Fibroblast of the aortic adventitia (primary cell): ENCODE measurements at regions not wholly inside any gene's neighbourhood (a gene's known extent, or its start where the extent isn't known, plus 50 kb on each side); places are given as distances from the start of the nearest gene placed in this dataset.

ENCODE experiments used
- DNase-seq: peaks from one replicate; pipeline ENCODE4 v3.0.0-alpha.2; 2010; ENCODE audit warnings: low read depth
- H3K4me3 ChIP-seq: 2 replicates; pipeline ENCODE4 v1.5.1; 2011; ENCODE audit warnings: low read depth, mild to moderate bottlenecking, control low read depth, low read length, moderate library complexity
- CTCF ChIP-seq: IDR thresholded peaks from 2 replicates; pipeline ENCODE4 v1.5.1; 2011; ENCODE audit warnings: mild to moderate bottlenecking, low read length, control low read depth, inconsistent platforms; ENCODE audit not compliant: insufficient read depth

DNA sequence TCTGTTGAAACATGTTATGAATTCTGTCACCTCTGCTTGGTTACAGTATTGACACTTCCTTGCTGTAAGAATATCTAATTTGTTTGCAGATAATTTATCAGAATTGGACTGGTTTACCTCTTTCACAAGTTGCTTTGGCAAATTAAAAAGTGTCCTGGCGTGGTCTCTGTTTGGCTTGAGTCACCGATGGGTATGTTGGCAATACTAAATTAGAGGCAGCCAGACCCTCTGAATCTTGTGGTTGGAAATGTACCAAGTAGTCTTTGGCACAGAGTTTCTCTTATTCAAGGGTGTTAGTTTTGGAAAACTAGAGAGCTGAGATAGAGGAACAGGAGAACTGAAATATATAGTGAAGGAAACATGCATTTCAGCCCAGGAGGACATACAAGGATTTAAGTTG is 521.1 kb upstream of the MGAT4C start:
- H3K4me3 ChIP-seq, result no peak overlapping the region
- TF ChIP-seq CTCF, result no peak
- peak; percentile 86 for DNase-seq

DNA sequence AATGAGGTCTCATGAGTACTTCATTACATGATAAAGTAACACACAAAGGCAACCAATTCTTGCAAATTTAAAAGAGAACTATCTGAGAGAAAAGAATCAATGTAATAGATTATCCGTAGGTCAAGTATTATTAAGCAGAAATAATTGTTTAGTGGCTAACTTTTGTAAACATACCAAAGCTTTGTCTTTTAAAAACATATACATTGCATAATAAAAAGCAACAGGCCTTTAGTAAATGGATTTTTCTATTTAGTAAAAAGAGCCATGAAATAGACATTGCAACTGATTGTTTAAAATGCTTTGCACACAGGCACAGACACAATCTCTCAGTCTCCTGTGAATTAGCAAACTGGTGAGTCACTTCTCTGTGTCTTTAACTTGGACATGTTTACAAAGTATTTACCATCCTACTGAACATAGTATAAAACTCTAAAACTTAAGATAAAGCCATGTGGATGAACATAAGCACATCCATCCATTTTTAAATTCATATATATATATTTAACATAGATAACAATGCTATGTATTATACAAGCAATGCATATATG is 518.7 kb upstream of the MGAT4C start:
- TF ChIP-seq CTCF, result no peak
- H3K4me3 ChIP-seq, result no peak overlapping the region
- peak; percentile 43 for DNase-seq

DNA sequence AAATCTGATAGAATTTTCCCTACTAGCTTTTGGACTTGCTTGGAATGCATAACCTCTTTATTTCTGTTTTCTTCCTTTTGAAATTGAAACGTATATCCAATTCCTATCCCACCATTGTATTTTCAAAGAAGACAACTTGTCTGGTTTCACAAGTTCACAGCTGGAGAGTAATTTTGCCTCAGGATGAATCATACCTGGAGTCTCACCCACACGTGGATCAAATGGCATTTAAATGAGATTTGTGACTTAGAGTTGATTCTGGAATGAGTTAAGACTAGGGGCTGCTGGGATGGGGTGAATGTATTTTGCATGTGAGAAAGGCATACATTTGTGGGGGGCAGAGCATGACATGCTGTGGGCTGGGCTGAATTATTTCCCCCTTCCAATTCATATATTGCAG is 516.5 kb upstream of the MGAT4C start:
- no peak for DNase-seq
- no peak overlapping the region for H3K4me3 ChIP-seq
- TF ChIP-seq CTCF, result no peak

DNA sequence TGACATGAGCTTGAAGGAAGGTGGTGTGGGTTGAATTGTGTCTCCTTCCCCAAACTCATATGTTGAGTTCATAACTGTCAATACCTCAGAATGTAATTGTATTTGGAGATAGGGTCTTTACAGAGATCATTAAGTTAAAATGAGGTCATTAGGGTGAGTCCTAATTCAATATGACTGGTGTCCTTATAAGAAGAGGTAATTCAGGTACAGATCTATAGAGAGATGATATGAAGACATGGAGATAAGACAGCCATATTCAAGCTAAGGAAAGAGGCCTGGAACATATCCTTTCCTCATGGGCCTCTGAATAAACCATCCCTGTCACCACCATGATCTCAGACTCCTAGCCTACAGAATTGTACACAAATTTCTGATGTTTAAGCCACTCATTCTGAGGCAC is 514.7 kb upstream of the MGAT4C start:
- DNase-seq, result no peak
- H3K4me3 ChIP-seq, result no peak overlapping the region
- TF ChIP-seq CTCF, result no peak

GRCh38 chr12:86748894-86749293 is 492.7 kb upstream of the MGAT4C start:
- no peak overlapping the region for H3K4me3 ChIP-seq
- TF ChIP-seq CTCF, result no peak
- DNase-seq, result no peak

DNA sequence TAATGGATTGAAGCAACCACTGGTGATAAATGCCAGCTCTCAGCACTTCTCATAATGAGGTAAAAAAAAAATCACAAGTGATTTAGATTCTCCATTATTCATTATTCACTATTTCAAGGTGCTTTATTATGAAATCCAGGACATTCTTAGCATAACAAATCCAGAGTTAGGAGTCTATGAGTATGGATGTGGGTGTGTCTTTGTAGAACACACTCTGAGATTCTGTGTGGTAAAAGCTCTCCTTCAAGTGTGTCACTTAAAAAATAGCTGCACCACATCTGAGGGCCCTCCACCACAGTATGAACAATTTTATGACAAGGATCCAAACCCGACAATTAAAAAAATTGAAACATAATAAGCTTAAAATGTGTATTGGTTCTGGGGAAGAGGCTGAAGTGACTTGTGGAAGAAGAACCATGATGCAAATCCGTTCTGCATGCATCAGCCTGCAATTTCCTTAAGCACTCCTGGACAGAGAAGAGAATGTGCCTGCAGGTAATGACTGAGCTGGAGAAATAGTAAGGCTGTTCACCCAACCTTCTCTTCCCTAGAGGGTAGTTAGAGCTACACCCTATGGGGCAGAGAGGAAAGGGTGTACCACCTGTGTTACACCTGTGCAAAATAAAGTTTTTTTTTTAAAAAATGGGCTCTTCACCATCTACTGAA is 488.5 kb upstream of the MGAT4C start:
- TF ChIP-seq CTCF, result no peak
- no peak overlapping the region for H3K4me3 ChIP-seq
- DNase-seq, result no peak
